Adrenal gland (tissue), 5 donors: ENCODE measurements at regions not wholly inside any gene's neighbourhood (a gene's known extent, or its start where the extent isn't known, plus 50 kb on each side); places are given as distances from the start of the nearest gene placed in this dataset.

Source experiments
- CTCF ChIP-seq, 6 experiments: fragments of 450-650 bp in 4 of 6; fragments of 200-600 bp in 2 of 6; sonication (generic) in 1 of 6; IDR thresholded peaks; 1 replicate in 5 of 6; 2 replicates in 1 of 6; pipeline versions ENCODE4 v1.5.1 to v1.8.0; 2016 to 2021; ENCODE audit warnings: antibody characterized with exemption in 6 of 6, mild to moderate bottlenecking in 2 of 6, moderate library complexity in 1 of 6
- POLR2A ChIP-seq, 2 donors: fragments of 450-650 bp; IDR thresholded peaks; one replicate each; pipeline ENCODE4 v1.6.1; 2017; ENCODE audit warnings: antibody characterized with exemption in 2 of 2, mild to moderate bottlenecking in 2 of 2, moderate library complexity in 1 of 2
- donor health status: DM: no; HTN: no; CAD: no.

GRCh38 chr6:44629636-44630035, 242.1 kb downstream of the CDC5L start:
- TF ChIP-seq CTCF (IDR thresholded peaks at IDR 0.05), result no peak
- no peak for TF ChIP-seq POLR2A (IDR thresholded peaks at IDR 0.05)
